ENCODE measurements at regions not wholly inside any gene's neighbourhood (a gene's known extent, or its start where the extent isn't known, plus 50 kb on each side); places are given as distances from the start of the nearest gene placed in this dataset.
"Not testable (repeated sequence)": the region's sequence is repeated elsewhere in the genome, so short reads cannot be mapped to it uniquely, and the experiment has no call there.

DNA sequence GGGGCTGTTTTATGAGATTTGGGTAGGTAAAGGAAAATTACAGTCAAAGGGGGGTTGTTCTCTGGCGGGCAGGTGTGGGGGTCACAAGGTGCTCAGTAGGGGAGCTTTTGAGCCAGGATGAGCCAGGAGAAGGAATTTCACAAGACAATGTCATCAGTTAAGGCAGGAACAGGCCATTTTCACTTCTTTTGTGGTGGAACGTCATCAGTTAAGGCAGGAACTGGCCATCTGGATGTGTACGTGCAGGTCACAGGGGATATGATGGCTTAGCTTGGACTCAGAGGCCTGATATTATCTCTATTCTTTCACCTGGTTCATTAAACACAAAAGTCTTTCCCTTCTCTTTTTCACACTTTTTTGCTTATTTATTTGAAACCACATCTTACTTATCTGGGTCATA is 230.2 kb downstream of the PYDC2 start:
- TF ChIP-seq, protein P1, sequence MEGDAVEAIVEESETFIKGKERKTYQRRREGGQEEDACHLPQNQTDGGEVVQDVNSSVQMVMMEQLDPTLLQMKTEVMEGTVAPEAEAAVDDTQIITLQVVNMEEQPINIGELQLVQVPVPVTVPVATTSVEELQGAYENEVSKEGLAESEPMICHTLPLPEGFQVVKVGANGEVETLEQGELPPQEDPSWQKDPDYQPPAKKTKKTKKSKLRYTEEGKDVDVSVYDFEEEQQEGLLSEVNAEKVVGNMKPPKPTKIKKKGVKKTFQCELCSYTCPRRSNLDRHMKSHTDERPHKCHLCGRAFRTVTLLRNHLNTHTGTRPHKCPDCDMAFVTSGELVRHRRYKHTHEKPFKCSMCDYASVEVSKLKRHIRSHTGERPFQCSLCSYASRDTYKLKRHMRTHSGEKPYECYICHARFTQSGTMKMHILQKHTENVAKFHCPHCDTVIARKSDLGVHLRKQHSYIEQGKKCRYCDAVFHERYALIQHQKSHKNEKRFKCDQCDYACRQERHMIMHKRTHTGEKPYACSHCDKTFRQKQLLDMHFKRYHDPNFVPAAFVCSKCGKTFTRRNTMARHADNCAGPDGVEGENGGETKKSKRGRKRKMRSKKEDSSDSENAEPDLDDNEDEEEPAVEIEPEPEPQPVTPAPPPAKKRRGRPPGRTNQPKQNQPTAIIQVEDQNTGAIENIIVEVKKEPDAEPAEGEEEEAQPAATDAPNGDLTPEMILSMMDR (IDR thresholded peaks at IDR 0.05) = not testable (repeated sequence)
- not testable (repeated sequence) for TF ChIP-seq POLR2A (IDR thresholded peaks at IDR 0.05)

Data from adrenal gland (tissue), 5 donors.